SK-N-SH treated with all-trans-retinoic acid at 6 μM for 48 hours (cell line): ENCODE measurements at regions not wholly inside any gene's neighbourhood (a gene's known extent, or its start where the extent isn't known, plus 50 kb on each side); places are given as distances from the start of the nearest gene placed in this dataset.

ENCODE experiments used
- ARNTL ChIP-seq: fragments of 450-650 bp; formaldehyde crosslinking; IDR thresholded peaks from 2 replicates; pipeline ENCODE4 v1.5.0; 2020; ENCODE audit warnings: low read depth, mild to moderate bottlenecking, moderate library complexity, borderline replicate concordance
- GLIS3 ChIP-seq: fragments of 250-450 bp; sonication (Bioruptor Pico); IDR thresholded peaks from 2 replicates; pipeline ENCODE4 v1.5.0; 2020; ENCODE audit warnings: mild to moderate bottlenecking, moderate library complexity
- PPARA ChIP-seq: fragments of 250-450 bp; sonication (Bioruptor Pico); IDR thresholded peaks from 2 replicates; pipeline ENCODE4 v1.5.0; 2020; ENCODE audit warnings: mild to moderate bottlenecking, borderline replicate concordance
- RARB ChIP-seq: fragments of 250-450 bp; sonication (Bioruptor Pico); IDR thresholded peaks from 2 replicates; pipeline ENCODE4 v1.8.0; 2021; ENCODE audit warnings: mild to moderate bottlenecking, moderate library complexity
- ZFP3 ChIP-seq: fragments of 250-450 bp; sonication (Bioruptor Pico); IDR thresholded peaks from 2 replicates; pipeline ENCODE4 v1.5.0; 2020; ENCODE audit warnings: mild to moderate bottlenecking, moderate library complexity
- ZFP30 ChIP-seq: fragments of 450-650 bp; formaldehyde crosslinking; IDR thresholded peaks from 2 replicates; pipeline ENCODE4 v1.5.0; 2022; ENCODE audit warnings: mild to moderate bottlenecking, moderate library complexity
- ZNF70 ChIP-seq: fragments of 450-650 bp; formaldehyde crosslinking; IDR thresholded peaks from 2 replicates; pipeline ENCODE4 v1.5.0; 2020; ENCODE audit warnings: mild to moderate bottlenecking, moderate library complexity
- ZNF8 ChIP-seq: fragments of 450-650 bp; formaldehyde crosslinking; IDR thresholded peaks from 2 replicates; pipeline ENCODE4 v1.5.0; 2020; ENCODE audit warnings: mild to moderate bottlenecking, moderate library complexity

DNA sequence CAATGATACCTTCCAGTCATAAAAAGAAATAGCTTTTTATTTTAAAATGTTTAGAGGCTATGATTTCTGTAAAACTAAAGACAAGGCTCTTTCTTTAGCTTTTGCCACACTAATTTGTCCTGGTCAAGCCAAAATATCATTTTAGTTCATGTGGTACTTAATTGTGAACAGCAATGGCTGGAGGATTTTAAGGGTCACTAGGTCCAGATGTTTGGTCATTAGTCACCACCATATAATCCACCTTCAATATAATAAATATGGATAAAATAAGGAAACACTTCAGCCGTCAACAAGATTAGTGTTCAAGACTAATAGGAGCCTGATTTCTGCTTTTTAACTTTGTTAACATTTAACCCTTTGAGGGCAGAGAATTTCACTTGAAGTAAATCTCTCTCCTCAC lies 50.0 kb upstream of the HGF start:
- TF ChIP-seq ZNF70 (CRISPR knock-in tag) (no peak), ARNTL (CRISPR knock-in tag) (no peak), PPARA (CRISPR knock-in tag) (no peak), GLIS3 (CRISPR knock-in tag) (no peak), ZFP30 (CRISPR knock-in tag) (no peak), RARB (CRISPR knock-in tag) (no peak), ZNF8 (no peak), ZFP3 (CRISPR knock-in tag) (no peak)
